HG03469 (cell line): ENCODE measurements at regions not wholly inside any gene's neighbourhood (a gene's known extent, or its start where the extent isn't known, plus 50 kb on each side); places are given as distances from the start of the nearest gene placed in this dataset.
"Not testable (repeated sequence)": the region's sequence is repeated elsewhere in the genome, so short reads cannot be mapped to it uniquely, and the experiment has no call there.

Experiments used
- ATAC-seq: cut with Tn5 transposase; IDR thresholded peaks from one replicate; pipeline ENCODE4 v1.9.1; 2021; ENCODE audit warnings: mild to moderate bottlenecking, moderate library complexity, moderate number of reproducible peaks; ENCODE audit not compliant: unreplicated experiment

DNA sequence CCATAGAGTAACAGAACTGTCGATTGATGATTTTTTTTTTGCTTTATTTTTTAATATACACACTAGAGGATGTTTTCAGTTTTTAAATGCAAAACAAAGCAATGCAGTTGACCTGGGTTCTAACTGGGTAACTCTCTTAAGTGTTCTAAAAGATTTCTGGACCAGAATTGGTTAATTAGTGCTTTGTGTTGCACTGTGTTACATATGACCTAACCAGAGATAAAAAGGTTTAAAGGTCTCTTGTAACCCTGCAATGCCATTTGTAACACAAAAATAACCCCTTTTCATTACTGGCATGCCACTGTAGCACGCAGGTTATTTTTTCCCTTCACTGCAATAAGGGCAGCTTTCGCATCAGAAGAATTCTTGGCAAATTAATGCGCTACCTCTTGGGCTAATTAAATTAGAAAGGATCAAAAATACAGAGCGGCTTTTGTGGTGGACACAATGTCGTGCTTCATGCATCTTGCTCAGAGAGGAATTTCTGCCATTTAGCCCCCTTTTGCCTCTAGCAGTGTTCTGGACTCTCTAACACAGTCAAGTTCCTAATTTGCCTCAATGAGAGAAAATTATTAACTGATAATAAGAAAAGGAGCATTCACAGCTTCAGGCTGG lies 250.8 kb upstream of the ZEB2 start:
- no peak for ATAC-seq

- not testable (repeated sequence) for ATAC-seq
Measured at GRCh38 chr2:144760939-144761338, 241.0 kb upstream of the ZEB2 start.

DNA sequence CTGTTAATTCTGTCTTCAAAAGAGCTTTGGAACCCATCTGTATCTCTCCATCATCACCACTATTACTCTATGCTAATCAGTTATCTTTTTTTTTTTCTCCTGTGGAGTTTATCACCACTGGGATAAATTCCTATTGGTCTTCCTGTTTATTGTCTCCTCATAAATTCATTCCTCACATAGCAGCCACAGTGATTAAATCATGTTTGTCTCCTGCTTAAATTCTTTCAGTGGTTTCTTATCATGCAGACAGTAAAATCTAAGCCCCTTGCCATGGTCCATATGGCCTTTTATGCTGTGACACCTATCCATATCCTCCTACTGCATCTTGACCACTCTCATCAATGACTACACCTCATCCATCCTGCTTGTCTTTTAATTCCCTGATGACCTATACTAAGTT lies 239.8 kb upstream of the ZEB2 start:
- no peak for ATAC-seq

GRCh38 chr2:144758196-144758595 lies 238.3 kb upstream of the ZEB2 start:
- ATAC-seq = not testable (repeated sequence)

DNA sequence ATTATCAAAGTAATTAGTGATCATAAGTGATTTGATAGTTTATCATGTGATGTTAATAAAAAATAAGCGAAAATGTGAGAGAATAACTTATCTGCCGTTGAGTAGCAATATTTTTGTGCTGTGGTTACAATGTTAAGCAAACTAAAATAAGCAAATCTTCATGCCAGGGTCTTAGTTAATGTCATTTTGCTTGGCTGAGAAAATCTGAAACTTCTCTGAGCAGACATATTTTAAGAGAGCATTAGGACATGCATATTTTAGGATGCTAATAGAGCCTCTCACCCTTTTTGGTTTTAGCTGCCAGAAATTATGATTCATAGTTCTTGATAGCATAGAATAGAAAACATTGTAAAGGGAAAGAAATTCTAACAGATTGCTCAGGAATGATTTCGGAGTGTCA lies 233.5 kb upstream of the ZEB2 start:
- no peak for ATAC-seq

GRCh38 chr2:144751142-144751905 lies 231.4 kb upstream of the ZEB2 start:
- ATAC-seq = no peak

- ATAC-seq = no peak
Measured at GRCh38 chr2:144749188-144749587, 229.3 kb upstream of the ZEB2 start.

DNA sequence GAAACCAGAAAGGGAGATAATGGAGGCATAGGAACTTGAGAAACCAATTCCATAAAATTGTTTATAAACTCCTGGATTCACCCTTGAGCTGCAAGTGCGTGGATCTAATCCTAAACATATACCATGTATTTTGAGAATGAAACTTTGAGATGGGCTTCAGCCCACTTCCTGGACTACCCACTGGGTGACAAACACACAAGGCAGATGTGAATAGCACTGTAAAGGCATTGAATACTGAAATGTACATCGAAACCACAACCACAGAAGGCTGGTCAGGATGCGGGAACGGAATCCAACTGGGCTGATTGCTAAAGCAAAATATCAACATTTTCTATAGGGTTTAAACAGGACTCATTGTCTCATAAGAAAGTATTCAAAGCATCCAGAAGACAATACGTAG lies 228.5 kb upstream of the ZEB2 start:
- no peak for ATAC-seq

DNA sequence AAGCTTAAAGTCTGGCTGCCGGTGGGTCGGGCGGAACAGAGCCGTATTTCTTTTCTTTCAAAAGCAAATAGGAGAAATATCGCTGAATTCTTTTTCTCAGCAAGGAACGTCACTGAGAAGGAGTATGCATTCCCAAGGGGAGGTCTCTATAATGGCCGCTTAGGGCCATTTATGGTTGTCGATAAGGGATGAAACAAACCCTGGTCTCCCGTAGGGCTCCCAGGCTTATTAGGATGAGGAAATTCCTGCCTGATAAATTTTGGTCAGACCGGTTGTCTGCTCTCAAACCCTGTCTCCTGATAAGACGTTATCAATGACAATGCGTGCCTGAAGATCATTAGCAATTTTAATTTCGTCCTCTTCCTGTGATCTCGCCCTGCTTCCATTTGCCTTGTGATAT lies 227.7 kb upstream of the ZEB2 start:
- ATAC-seq = no peak

GRCh38 chr2:144745424-144745823 lies 225.5 kb upstream of the ZEB2 start:
- ATAC-seq = no peak

DNA sequence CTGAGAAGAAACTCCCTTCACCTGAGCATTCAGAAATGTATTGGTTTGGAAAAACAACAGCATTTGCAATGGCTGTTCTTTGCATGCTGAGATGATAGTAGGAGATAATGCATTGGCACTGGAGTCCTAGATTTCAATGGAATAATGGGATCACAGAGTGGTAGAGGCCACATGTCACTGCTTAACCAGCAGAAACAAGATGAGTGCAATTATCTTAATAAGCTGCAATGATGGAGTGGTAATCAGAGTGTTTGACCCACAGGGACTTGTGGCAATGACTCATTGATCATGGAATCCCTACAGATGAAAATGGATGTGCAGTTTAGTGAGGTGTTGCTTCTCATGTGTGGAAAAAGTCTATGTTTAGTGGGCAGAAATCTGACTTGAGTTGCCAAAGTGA lies 218.8 kb upstream of the ZEB2 start:
- no peak for ATAC-seq

DNA sequence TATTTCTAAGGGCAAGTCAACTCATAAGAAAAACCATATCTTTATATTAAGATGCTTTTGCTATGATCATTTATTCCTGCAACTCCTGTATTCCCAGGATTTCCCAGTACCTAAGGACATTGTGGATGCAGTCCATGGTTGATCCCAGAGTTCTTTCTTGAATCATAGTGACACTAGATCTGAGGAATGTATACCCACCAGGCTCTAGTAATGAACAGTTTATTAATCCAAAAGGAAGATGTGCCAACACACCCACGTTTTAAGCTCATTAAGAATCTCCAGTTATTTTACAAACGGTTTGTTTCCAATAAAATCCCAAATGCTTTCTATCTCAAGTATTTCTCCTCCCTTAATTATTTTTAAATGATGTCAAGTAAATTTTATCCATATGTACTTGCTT lies 210.8 kb upstream of the ZEB2 start:
- ATAC-seq = no peak

- not testable (repeated sequence) for ATAC-seq
Measured at GRCh38 chr2:144724460-144724859, 204.5 kb upstream of the ZEB2 start.

DNA sequence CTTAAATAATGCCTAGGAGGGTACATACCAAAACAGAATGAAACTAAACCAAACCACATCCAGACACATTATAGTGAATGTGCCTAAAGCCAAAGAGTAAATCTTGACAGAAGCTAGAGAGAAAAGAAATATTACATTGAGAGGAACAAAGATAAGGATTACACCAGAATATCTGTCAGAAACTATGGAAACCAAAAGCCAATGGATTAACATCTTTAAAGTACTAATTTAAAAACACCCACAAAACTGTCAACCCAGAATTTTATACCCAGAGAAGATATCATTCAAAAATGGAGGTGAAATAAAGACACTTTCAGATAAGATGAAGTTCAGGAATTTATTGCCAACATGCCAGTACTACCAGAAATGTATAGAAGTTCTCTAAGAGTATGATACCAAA lies 198.5 kb upstream of the ZEB2 start:
- no peak for ATAC-seq

DNA sequence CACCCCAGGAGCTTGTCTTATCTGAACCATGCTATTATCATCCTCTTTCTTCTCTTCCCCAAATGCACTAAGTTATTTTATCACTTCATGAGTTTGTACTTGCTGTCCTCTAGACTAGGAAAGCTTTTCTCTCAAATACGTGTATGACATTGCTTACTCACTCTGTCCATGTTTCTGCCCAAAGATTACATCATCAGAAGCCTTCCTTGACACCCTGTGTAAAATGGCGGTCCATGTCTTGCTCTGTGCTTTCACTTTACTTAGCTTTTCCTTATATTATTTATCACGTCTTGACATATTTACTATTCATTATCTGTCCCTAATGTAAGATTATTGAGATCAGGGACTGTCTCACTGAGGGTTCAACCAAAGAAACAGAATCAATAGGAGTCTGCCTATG lies 196.1 kb upstream of the ZEB2 start:
- no peak for ATAC-seq

GRCh38 chr2:144713410-144713809 lies 193.5 kb upstream of the ZEB2 start:
- ATAC-seq = no peak

DNA sequence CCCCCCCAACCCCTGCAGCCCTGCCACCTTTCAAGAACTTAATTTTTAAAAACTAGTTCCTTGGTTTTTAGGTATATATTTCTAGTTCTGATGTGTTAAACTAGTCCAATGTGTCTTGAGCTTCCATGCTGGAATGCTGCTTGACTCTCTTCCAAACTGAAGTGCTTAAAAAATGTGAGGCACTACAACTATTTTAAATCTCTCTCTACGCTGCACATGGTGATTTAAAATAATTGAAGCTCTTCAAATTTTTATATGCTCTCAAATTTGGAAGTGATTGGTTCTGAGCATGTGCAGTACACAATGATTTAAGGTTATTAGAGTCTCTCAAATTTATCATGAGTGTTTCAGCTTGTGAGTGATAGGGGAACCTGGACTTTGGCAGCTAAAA lies 192.6 kb upstream of the ZEB2 start:
- no peak for ATAC-seq

DNA sequence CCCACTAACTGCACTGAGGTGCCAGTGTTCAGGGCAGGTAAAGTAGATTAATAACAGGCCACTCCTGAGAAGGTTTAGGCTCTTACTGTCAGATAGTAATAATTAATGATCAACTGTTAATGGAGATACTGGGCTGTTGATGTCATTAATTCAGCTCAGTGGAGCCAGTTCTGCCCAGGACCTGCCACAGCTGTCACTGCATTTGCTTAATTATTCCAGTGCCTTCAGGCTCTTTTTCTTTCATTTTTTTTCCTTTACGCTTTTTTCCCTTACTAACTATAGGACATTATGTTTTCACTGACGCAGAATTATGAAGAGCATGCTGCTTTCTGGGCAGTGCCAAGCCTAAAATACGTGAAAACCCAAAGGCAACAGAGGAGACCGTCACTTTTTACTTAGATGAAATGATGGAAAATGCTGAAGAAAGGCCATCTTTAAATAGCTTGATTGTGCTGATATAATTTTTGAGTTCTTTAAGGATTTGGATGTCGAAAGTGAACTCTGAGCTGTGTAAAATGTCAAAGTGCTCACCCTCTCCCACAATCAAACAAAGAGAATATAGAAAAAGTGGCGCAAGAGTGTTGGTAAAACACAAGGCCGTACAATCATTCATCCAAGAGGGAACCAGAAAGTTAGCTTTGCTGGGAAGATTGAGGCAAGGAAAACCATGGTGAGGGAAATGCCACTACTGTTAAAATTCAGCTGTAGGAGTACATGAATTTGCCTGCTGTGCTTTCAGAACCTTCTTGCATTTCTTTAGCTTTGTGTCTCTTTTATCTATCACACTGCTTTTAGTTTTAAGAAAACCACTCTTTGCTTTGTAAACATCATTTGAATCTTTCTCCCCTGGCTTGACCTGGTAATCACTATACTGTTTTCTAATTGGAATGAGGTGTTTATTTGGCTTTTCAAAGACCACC lies 192.0 kb upstream of the ZEB2 start:
- no peak for ATAC-seq

DNA sequence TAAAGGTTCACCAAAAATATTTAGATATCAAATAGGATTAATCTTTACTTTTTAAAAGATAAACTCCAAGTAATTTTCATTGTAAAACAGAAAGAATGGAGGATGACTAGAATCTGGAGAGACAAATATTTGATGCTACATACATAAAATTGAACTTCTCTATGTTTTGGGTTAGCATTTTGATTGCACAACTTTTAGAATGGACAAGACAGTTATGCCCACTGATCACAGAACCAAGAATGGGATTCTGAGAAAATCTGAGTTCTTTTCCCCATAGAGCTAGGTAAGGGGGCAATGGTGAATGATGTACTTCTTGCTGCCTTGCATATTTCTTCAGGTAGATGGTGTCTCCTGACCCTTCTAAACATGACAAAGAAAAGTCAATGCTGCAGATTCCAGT lies 191.2 kb upstream of the ZEB2 start:
- no peak for ATAC-seq

- ATAC-seq = no peak
Measured at GRCh38 chr2:144708626-144709025, 188.7 kb upstream of the ZEB2 start.

- ATAC-seq = no peak
Measured at GRCh38 chr2:144707736-144708326, 187.9 kb upstream of the ZEB2 start.
